Thyroid gland (tissue), 4 donors: ENCODE measurements at regions not wholly inside any gene's neighbourhood (a gene's known extent, or its start where the extent isn't known, plus 50 kb on each side); places are given as distances from the start of the nearest gene placed in this dataset.

Experiments used
- DNase-seq, 2 donors: peaks; one replicate each; pipeline ENCODE4 v3.0.0-alpha.2; 2019
- H3K27ac ChIP-seq, 3 donors: fragments of 200-600 bp; sonication (generic); 1 replicate in 2 of 3; 2 replicates in 1 of 3; pipeline ENCODE4 v1.5.1; 2016 to 2019; ENCODE audit warnings: mild to moderate bottlenecking in 1 of 3, moderate library complexity in 1 of 3
- H3K27me3 ChIP-seq: fragments of 200-600 bp; sonication (generic); one replicate; pipeline ENCODE4 v1.5.1; 2019
- H3K36me3 ChIP-seq, 2 donors: fragments of 200-600 bp; sonication (generic); one replicate each; pipeline ENCODE4 v1.5.1; 2016 to 2019
- H3K4me1 ChIP-seq, 2 donors: fragments of 200-600 bp; sonication (generic); one replicate each; pipeline ENCODE4 v1.5.1; 2017 to 2019
- H3K4me3 ChIP-seq, 3 donors: fragments of 200-600 bp; sonication (generic); replicated peaks in 1 of 3; 1 replicate in 2 of 3; 2 replicates in 1 of 3; pipeline ENCODE4 v1.5.1; 2016; ENCODE audit warnings: mild to moderate bottlenecking in 1 of 3
- H3K9me3 ChIP-seq: fragments of 200-600 bp; sonication (generic); one replicate; pipeline ENCODE4 v1.5.1; 2017
- CTCF ChIP-seq, 6 experiments: fragments of 200-600 bp in 3 of 6; fragments of 450-650 bp in 3 of 6; sonication (generic) in 3 of 6; IDR thresholded peaks; one replicate each; pipeline ENCODE4 v1.5.1; 2016 to 2019; ENCODE audit warnings: antibody characterized with exemption in 6 of 6, mild to moderate bottlenecking in 2 of 6, inconsistent platforms in 1 of 6, moderate library complexity in 1 of 6
- POLR2A ChIP-seq, 2 donors: fragments of 450-650 bp; IDR thresholded peaks; one replicate each; pipeline ENCODE4 v1.6.1; 2017; ENCODE audit warnings: antibody characterized with exemption in 2 of 2, mild to moderate bottlenecking in 2 of 2, moderate library complexity in 1 of 2
- WGBS, 2 donors: methylation state at CpG; one replicate each; pipeline ENCODE4 v1.1.5; 2017; 5-methylcytosine and 5-hydroxymethylcytosine counted together
- intact Hi-C: fragments of 100-400 bp; cut with DNase I; formaldehyde crosslinking; loops from one replicate; pipeline ENCODE4 v1.15.1; 2023

- 54 to 57% methylated on average over 5 of the region's 5 CpGs for WGBS, 2 donors
- Histone ChIP-seq H3K4me3 (no peak overlapping the region), H3K4me1 (no peaks in the 10 kb centered on the region), H3K36me3 (no peaks in the 10 kb centered on the region), H3K9me3 (no peaks in the 10 kb centered on the region), H3K27me3 (no peaks in the 10 kb centered on the region), H3K27ac (no peak overlapping the region)
- intact Hi-C loops = no loop called here
- DNase-seq = no peak
- TF ChIP-seq CTCF (IDR thresholded peaks at IDR 0.05) = no peak
- TF ChIP-seq POLR2A (IDR thresholded peaks at IDR 0.05) = no peak
Observed at GRCh38 chr4:19879330-19879729, 372.4 kb upstream of the SLIT2 start.

- intact Hi-C loops = no loop called here
- TF ChIP-seq CTCF (IDR thresholded peaks at IDR 0.05) = no peak
- no peak for TF ChIP-seq POLR2A (IDR thresholded peaks at IDR 0.05)
- H3K36me3 ChIP-seq = no peaks in the 10 kb centered on the region
- WGBS, 2 donors = 85 to 90% methylated on average over 1 of the region's 1 CpG
- DNase-seq = no peak
- H3K27me3 ChIP-seq = no peaks in the 10 kb centered on the region
- no peak overlapping the region for H3K4me3 ChIP-seq
- H3K9me3 ChIP-seq = no peaks in the 10 kb centered on the region
- H3K27ac ChIP-seq = no peak overlapping the region
- no peaks in the 10 kb centered on the region for H3K4me1 ChIP-seq
Observed at GRCh38 chr4:19857991-19858390, 393.7 kb upstream of the SLIT2 start.

GRCh38 chr4:19857380-19857779, 394.3 kb upstream of the SLIT2 start:
- DNase-seq = peak in 1 of 2 donors; percentile 1
- Histone ChIP-seq H3K4me3 (no peak overlapping the region), H3K9me3 (no peaks in the 10 kb centered on the region), H3K27ac (no peak overlapping the region), H3K27me3 (no peaks in the 10 kb centered on the region), H3K36me3 (no peaks in the 10 kb centered on the region), H3K4me1 (no peaks in the 10 kb centered on the region)
- TF ChIP-seq POLR2A (IDR thresholded peaks at IDR 0.05) (no peak), CTCF (IDR thresholded peaks at IDR 0.05) (no peak)
- WGBS, 2 donors = 52 to 56% methylated on average over 2 of the region's 2 CpGs
- intact Hi-C loops = no loop called here

GRCh38 chr4:19850909-19851308, 400.8 kb upstream of the SLIT2 start:
- no peaks in the 10 kb centered on the region for H3K36me3 ChIP-seq
- H3K9me3 ChIP-seq = no peaks in the 10 kb centered on the region
- intact Hi-C loops = no loop called here
- TF ChIP-seq POLR2A (IDR thresholded peaks at IDR 0.05) = no peak
- no peak for TF ChIP-seq CTCF (IDR thresholded peaks at IDR 0.05)
- DNase-seq = no peak
- no peak overlapping the region for H3K4me3 ChIP-seq
- WGBS, 2 donors = 92 to 95% methylated on average over 5 of the region's 5 CpGs
- no peaks in the 10 kb centered on the region for H3K27me3 ChIP-seq
- no peaks in the 10 kb centered on the region for H3K4me1 ChIP-seq
- H3K27ac ChIP-seq = no peak overlapping the region

- Histone ChIP-seq H3K4me3 (no peak overlapping the region), H3K27ac (no peak overlapping the region), H3K4me1 (no peaks in the 10 kb centered on the region), H3K27me3 (no peaks in the 10 kb centered on the region), H3K9me3 (no peaks in the 10 kb centered on the region), H3K36me3 (no peaks in the 10 kb centered on the region)
- WGBS, 2 donors = 53 to 57% methylated on average over 2 of the region's 2 CpGs
- DNase-seq = peak in 1 of 2 donors; percentile 17
- TF ChIP-seq CTCF (IDR thresholded peaks at IDR 0.05) = no peak
- TF ChIP-seq POLR2A (IDR thresholded peaks at IDR 0.05) = no peak
- intact Hi-C loops = no loop called here
Observed at GRCh38 chr4:19844446-19844845, 407.3 kb upstream of the SLIT2 start.
